Lung (tissue), 11 donors: ENCODE measurements at regions not wholly inside any gene's neighbourhood (a gene's known extent, or its start where the extent isn't known, plus 50 kb on each side); places are given as distances from the start of the nearest gene placed in this dataset.

Source experiments
- ATAC-seq: fragments of 200-7000 bp; cut with Tn5 transposase; one replicate; pipeline ENCODE4 v1.9.1; 2020; ENCODE audit warnings: moderate number of reproducible peaks; ENCODE audit not compliant: insufficient read depth, low FRiP score
- DNase-seq, 3 donors: peaks; one replicate each; pipeline ENCODE4 v3.0.0-alpha.2; 2013 to 2017
- H3K27ac ChIP-seq, 2 donors: one replicate each; pipeline ENCODE4 v1.5.1; 2013; ENCODE audit warnings: mild to moderate bottlenecking in 2 of 2, moderate library complexity in 2 of 2, control low read depth in 1 of 2, inconsistent platforms in 1 of 2, low read depth in 1 of 2, low read length in 1 of 2
- H3K27me3 ChIP-seq, 3 donors: one replicate each; pipeline ENCODE4 v1.5.1; 2013; ENCODE audit warnings: low read length in 2 of 3; ENCODE audit not compliant: control insufficient read depth in 3 of 3, insufficient read depth in 3 of 3
- H3K36me3 ChIP-seq, 4 donors: one replicate each; pipeline ENCODE4 v1.5.1; 2013; ENCODE audit warnings: low read length in 4 of 4, mild to moderate bottlenecking in 1 of 4, moderate library complexity in 1 of 4; ENCODE audit not compliant: control insufficient read depth in 4 of 4, insufficient read depth in 4 of 4
- H3K4me1 ChIP-seq, 5 donors: one replicate each; pipeline ENCODE4 v1.5.1; 2013; ENCODE audit warnings: low read length in 5 of 5, mild to moderate bottlenecking in 2 of 5, moderate library complexity in 1 of 5; ENCODE audit not compliant: control insufficient read depth in 5 of 5, insufficient read depth in 5 of 5
- H3K4me3 ChIP-seq: one replicate; pipeline ENCODE4 v1.5.1; 2013; ENCODE audit warnings: mild to moderate bottlenecking, control low read depth, moderate library complexity
- H3K9ac ChIP-seq, 2 donors: one replicate each; pipeline ENCODE4 v1.5.1; 2013; ENCODE audit warnings: low read length in 2 of 2, control low read depth in 1 of 2; ENCODE audit not compliant: insufficient read depth in 1 of 2
- H3K9me3 ChIP-seq, 4 donors: one replicate each; pipeline ENCODE4 v1.5.1; 2013; ENCODE audit warnings: low read length in 3 of 4, mild to moderate bottlenecking in 1 of 4, moderate library complexity in 1 of 4; ENCODE audit not compliant: control insufficient read depth in 4 of 4, insufficient read depth in 3 of 4
- CTCF ChIP-seq: IDR thresholded peaks from 2 replicates; pipeline ENCODE4 v1.5.1; 2012; ENCODE audit warnings: mild to moderate bottlenecking; ENCODE audit errors: control extremely low read depth, extremely low read depth
- WGBS, 2 donors: extraction: QIAGEN DNeasy Blood & Tissue Kit; methylation state at CpG; one replicate each; pipeline ENCODE4 v1.1.7; 2013; 5-methylcytosine and 5-hydroxymethylcytosine counted together
- donor health status: control.
- donor health status: control.
- donor health status: Bipolar disorder and iron deficiency.
- donor health status: healthy.
- donor health status: DM: yes; HTN: yes; CAD: no.

GRCh38 chr9:91042024-91042423 is 240.4 kb downstream of the SYK start:
- H3K4me3 ChIP-seq, result no peak overlapping the region
- no peak for DNase-seq
- H3K27ac ChIP-seq, result no peak overlapping the region
- no peaks in the 10 kb centered on the region for H3K36me3 ChIP-seq
- H3K9me3 ChIP-seq, result no peaks in the 10 kb centered on the region
- WGBS, 2 donors, result 77 to 88% methylated on average over 4 of the region's 4 CpGs
- no peak for ATAC-seq
- no peak for TF ChIP-seq CTCF
- no peak overlapping the region for H3K9ac ChIP-seq
- H3K27me3 ChIP-seq, result peaks cover 0 to 2% (median 0%) of the 10 kb centered on the region in 3 donors
- H3K4me1 ChIP-seq, result peaks cover 0 to 15% (median 13%) of the 10 kb centered on the region in 5 donors

DNA sequence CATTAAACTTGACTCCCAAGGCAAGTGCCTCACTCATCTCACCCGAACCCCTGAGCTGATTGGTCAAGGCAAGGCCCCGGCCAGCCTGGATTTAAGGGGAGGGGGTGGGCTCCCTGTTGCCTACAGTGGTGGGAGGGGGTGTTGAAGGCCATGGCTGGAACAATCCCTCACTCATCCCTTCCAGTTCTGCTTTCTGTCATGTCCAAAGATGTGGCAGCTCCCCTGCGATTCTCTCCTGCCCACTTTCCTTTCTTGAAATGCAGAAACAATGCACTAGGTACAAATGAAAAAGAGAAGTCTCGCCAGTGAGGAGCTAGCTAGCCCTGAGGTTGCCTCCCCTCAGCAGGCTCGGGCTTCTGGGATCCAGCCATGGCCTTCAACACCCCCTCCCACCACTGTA is 240.9 kb downstream of the SYK start:
- no peak overlapping the region for H3K27ac ChIP-seq
- H3K4me3 ChIP-seq, result no peak overlapping the region
- no peaks in the 10 kb centered on the region for H3K9me3 ChIP-seq
- H3K36me3 ChIP-seq, result no peaks in the 10 kb centered on the region
- peaks cover 0 to 11% (median 10%) of the 10 kb centered on the region in 5 donors for H3K4me1 ChIP-seq
- no peak overlapping the region for H3K9ac ChIP-seq
- 73 to 91% methylated on average over 5 of the region's 5 CpGs for WGBS, 2 donors
- DNase-seq (no peak), ATAC-seq (no peak)
- peaks cover 0 to 2% (median 0%) of the 10 kb centered on the region in 3 donors for H3K27me3 ChIP-seq
- TF ChIP-seq CTCF, result no peak

- ATAC-seq, result no peak
- no peak for DNase-seq
These were observed 241.6 kb downstream of the SYK start for GRCh38 chr9:91043056-91043810.

More at GRCh38 chr9:91043056-91043810, 241.6 kb downstream of the SYK start:
- Histone ChIP-seq H3K36me3 (no peaks in the 10 kb centered on the region), H3K27ac (no peak overlapping the region), H3K27me3 (peaks cover 0 to 2% (median 0%) of the 10 kb centered on the region in 3 donors), H3K4me3 (no peak overlapping the region), H3K4me1 (peaks cover 0 to 7% (median 4%) of the 10 kb centered on the region in 5 donors), H3K9ac (no peak overlapping the region), H3K9me3 (no peaks in the 10 kb centered on the region)
- no peak for TF ChIP-seq CTCF
- 88 to 91% methylated on average over 18 of the region's 18 CpGs for WGBS, 2 donors
